SU-DHL-6 (cell line): ENCODE measurements at regions not wholly inside any gene's neighbourhood (a gene's known extent, or its start where the extent isn't known, plus 50 kb on each side); places are given as distances from the start of the nearest gene placed in this dataset.
"Not testable (repeated sequence)": the region's sequence is repeated elsewhere in the genome, so short reads cannot be mapped to it uniquely, and the experiment has no call there.

Source experiments
- H2AFZ ChIP-seq: fragments of 200-600 bp; sonication (generic); 2 replicates; pipeline ENCODE4 v1.6.1; 2014; ENCODE audit warnings: low read depth, mild to moderate bottlenecking, moderate library complexity, mixed read lengths, antibody characterized with exemption, low read length; ENCODE audit not compliant: severe bottlenecking
- H3F3A ChIP-seq: fragments of 200-600 bp; shearing (Covaris generic); 2 replicates; pipeline ENCODE4 v1.6.0; 2016; ENCODE audit warnings: antibody characterized with exemption, mild to moderate bottlenecking; ENCODE audit not compliant: insufficient read depth
- H3K27ac ChIP-seq: fragments of 200-600 bp; sonication (generic); 2 replicates; pipeline ENCODE4 v1.5.1; 2016; ENCODE audit warnings: low read depth, mild to moderate bottlenecking, low read length, moderate library complexity, mixed read lengths
- H3K27me3 ChIP-seq: fragments of 200-600 bp; sonication (generic), shearing (Covaris generic); 2 replicates; pipeline ENCODE4 v1.6.0; 2014; ENCODE audit warnings: mild to moderate bottlenecking, low read length
- H3K36me3 ChIP-seq: fragments of 200-600 bp; sonication (generic); 2 replicates; pipeline ENCODE4 v1.6.1; 2014; ENCODE audit warnings: mild to moderate bottlenecking, low read length, mixed read lengths
- H3K4me2 ChIP-seq: fragments of 300-600, 200-600 bp; shearing (Covaris generic), sonication (generic); 2 replicates; pipeline ENCODE4 v1.6.0; 2014; ENCODE audit warnings: low read length, low read depth, mild to moderate bottlenecking; ENCODE audit not compliant: poor library complexity, severe bottlenecking
- H3K4me3 ChIP-seq: fragments of 200-600 bp; sonication (generic); 2 replicates; pipeline ENCODE4 v1.5.1; 2014; ENCODE audit warnings: antibody characterized with exemption, low read length, mild to moderate bottlenecking, mixed read lengths; ENCODE audit not compliant: insufficient read depth, poor library complexity, severe bottlenecking
- H3K79me2 ChIP-seq: fragments of 200-600 bp; sonication (generic); 2 replicates; pipeline ENCODE4 v1.6.1; 2014; ENCODE audit warnings: mild to moderate bottlenecking, low read length, moderate library complexity; ENCODE audit not compliant: insufficient read depth
- H3K9ac ChIP-seq: fragments of 200-600 bp; sonication (generic); 2 replicates; pipeline ENCODE4 v1.7.0; 2014; ENCODE audit warnings: mild to moderate bottlenecking, low read length
- H3K9me2 ChIP-seq: fragments of 200-600 bp; sonication (generic); replicated peaks from 2 replicates; pipeline ENCODE4 v1.6.1; 2014; ENCODE audit warnings: low read length; ENCODE audit not compliant: insufficient read depth
- H3K9me3 ChIP-seq: fragments of 200-600 bp; sonication (generic); 2 replicates; pipeline ENCODE4 v1.6.1; 2014; ENCODE audit warnings: low read length, mixed read lengths; ENCODE audit not compliant: insufficient read depth
- H4K20me1 ChIP-seq: fragments of 200-600 bp; sonication (generic); 2 replicates; pipeline ENCODE4 v1.6.1; 2014; ENCODE audit warnings: low read depth, mild to moderate bottlenecking, antibody characterized with exemption, low read length, moderate library complexity, mixed read lengths
- EZH2phosphoT487 ChIP-seq: fragments of 200-600 bp; sonication (generic), shearing (Covaris generic); conservative IDR thresholded peaks from 2 replicates; pipeline ENCODE4 v1.6.1; 2018; ENCODE audit warnings: mild to moderate bottlenecking, antibody characterized with exemption, low read length, moderate library complexity, mixed read lengths
- TF ChIP-seq, protein P1 (sequence below): fragments of 200-600 bp; sonication (generic); IDR thresholded peaks from one replicate; pipeline ENCODE4 v1.5.1; 2017; ENCODE audit warnings: antibody characterized with exemption, mild to moderate bottlenecking, low read length, moderate library complexity; ENCODE audit not compliant: insufficient read depth, poor library complexity, severe bottlenecking

DNA sequence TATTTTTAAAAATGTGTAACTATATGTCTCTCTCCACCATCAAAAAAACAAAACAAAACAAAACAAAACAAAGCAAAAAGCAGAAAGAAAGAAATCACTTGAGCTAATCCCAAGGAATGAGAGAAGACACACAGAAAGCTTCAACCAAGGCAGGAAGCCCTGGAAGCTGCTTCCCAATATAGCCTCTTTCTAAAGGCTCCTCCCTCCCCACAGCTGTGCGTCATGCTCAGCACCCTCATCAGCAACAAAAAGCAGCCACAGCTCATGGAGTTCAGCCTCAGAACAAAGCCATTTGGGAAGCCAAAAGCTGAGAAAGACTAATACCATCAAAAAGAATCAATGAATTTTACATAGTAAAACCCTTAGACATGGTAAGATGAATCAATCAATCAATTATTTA lies 501.6 kb upstream of the SMIM31 start:
- no peaks in the 10 kb centered on the region for H3K36me3 ChIP-seq
- H3K4me3 ChIP-seq, result no peak overlapping the region
- TF ChIP-seq EZH2phosphoT487, result no peak
- TF ChIP-seq, protein P1, sequence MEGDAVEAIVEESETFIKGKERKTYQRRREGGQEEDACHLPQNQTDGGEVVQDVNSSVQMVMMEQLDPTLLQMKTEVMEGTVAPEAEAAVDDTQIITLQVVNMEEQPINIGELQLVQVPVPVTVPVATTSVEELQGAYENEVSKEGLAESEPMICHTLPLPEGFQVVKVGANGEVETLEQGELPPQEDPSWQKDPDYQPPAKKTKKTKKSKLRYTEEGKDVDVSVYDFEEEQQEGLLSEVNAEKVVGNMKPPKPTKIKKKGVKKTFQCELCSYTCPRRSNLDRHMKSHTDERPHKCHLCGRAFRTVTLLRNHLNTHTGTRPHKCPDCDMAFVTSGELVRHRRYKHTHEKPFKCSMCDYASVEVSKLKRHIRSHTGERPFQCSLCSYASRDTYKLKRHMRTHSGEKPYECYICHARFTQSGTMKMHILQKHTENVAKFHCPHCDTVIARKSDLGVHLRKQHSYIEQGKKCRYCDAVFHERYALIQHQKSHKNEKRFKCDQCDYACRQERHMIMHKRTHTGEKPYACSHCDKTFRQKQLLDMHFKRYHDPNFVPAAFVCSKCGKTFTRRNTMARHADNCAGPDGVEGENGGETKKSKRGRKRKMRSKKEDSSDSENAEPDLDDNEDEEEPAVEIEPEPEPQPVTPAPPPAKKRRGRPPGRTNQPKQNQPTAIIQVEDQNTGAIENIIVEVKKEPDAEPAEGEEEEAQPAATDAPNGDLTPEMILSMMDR, result no peak
- no peaks in the 10 kb centered on the region for H3K9me3 ChIP-seq
- no peaks in the 10 kb centered on the region for H3F3A ChIP-seq
- no peaks in the 10 kb centered on the region for H3K27me3 ChIP-seq
- H3K4me2 ChIP-seq, result no peak overlapping the region
- H4K20me1 ChIP-seq, result no peaks in the 10 kb centered on the region
- H3K79me2 ChIP-seq, result no peaks in the 10 kb centered on the region
- no peak overlapping the region for H3K9ac ChIP-seq
- no peak overlapping the region for H2AFZ ChIP-seq
- H3K27ac ChIP-seq, result no peak overlapping the region
- no peaks in the 10 kb centered on the region for H3K9me2 ChIP-seq

DNA sequence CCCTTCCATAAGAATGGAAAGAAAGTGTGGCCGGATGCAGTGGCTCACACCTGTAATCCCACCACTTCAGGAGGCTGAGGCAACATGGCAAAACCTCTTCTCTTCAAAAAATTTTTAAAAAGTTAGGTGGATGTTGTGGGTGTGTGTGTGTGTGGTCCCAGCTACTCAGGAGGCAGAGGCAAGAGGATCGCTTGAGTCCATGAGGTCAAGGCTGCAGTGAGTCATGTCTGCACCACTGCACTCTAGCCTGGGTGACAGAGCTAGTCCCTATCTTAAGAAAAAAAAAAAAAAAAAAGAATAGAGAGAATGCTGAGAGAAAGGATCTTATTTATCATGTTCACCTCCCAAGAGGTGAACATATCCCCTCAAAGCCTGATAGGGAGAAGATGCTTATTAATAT lies 492.1 kb upstream of the SMIM31 start:
- no peaks in the 10 kb centered on the region for H3K9me3 ChIP-seq
- no peak overlapping the region for H3K27ac ChIP-seq
- no peaks in the 10 kb centered on the region for H3K79me2 ChIP-seq
- no peak overlapping the region for H3K9ac ChIP-seq
- no peak overlapping the region for H2AFZ ChIP-seq
- H3F3A ChIP-seq, result no peaks in the 10 kb centered on the region
- no peaks in the 10 kb centered on the region for H4K20me1 ChIP-seq
- no peak overlapping the region for H3K4me2 ChIP-seq
- TF ChIP-seq, protein P1, result no peak
- TF ChIP-seq EZH2phosphoT487, result no peak
- H3K9me2 ChIP-seq, result no peaks in the 10 kb centered on the region
- H3K27me3 ChIP-seq, result no peaks in the 10 kb centered on the region
- H3K36me3 ChIP-seq, result no peaks in the 10 kb centered on the region
- H3K4me3 ChIP-seq, result no peak overlapping the region

DNA sequence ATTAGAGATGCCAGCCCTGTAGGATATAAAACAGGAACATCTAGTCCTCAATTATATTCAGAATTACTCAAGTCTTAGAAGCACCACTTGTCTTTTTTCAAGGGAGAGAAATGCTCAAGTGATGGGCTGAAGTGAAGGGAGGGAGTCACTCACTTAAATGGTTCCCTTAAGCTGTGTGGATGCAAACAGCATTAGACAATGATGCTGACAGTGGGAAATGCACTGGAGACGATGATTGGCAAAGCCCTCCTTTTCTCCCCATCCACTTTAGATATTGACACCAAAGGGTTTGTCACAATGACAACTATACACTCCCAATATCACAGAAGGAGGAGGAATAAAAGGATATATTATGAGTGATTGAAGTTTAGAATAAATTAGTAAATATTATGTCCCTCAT lies 491.4 kb upstream of the SMIM31 start:
- not testable (repeated sequence) for H3K4me2 ChIP-seq, H3K4me3 ChIP-seq, H3K9me2 ChIP-seq, H3F3A ChIP-seq, H3K27ac ChIP-seq, H3K36me3 ChIP-seq, H4K20me1 ChIP-seq, H3K9ac ChIP-seq, H3K27me3 ChIP-seq, H2AFZ ChIP-seq, H3K79me2 ChIP-seq, H3K9me3 ChIP-seq

DNA sequence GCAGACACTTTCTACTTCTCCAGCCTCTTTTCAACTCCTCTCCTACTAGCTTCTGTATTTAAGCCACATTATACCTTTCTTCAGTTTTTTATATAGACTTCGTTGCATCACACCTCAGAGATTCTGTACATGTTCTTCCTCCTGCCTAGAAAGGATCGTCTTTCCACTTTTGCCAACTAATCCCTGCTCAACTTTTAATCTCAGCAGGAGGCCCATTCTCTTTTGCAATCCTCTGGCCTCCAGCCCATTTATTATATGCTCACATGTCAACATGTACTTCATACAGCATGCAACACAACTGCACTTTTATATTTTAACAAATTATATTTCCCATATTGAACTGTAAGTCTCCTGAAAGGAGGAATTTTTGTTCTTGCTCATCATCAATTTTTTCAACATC lies 476.5 kb upstream of the SMIM31 start:
- not testable (repeated sequence) for H3K9ac ChIP-seq, H3K79me2 ChIP-seq, H3K4me3 ChIP-seq, H3K9me3 ChIP-seq, H3K36me3 ChIP-seq, H3K27me3 ChIP-seq, H3K4me2 ChIP-seq, H2AFZ ChIP-seq, H3K9me2 ChIP-seq, H3F3A ChIP-seq, H3K27ac ChIP-seq, H4K20me1 ChIP-seq
